ENCODE measurements at regions not wholly inside any gene's neighbourhood (a gene's known extent, or its start where the extent isn't known, plus 50 kb on each side); places are given as distances from the start of the nearest gene placed in this dataset.

GRCh38 chr6:22664968-22665367, 95.6 kb downstream of the HDGFL1 start:
- Histone ChIP-seq H3K36me3 (ENCODE audit: control insufficient read depth in 4 of 4, insufficient read depth in 3 of 4, low read depth in 1 of 4, low read length in 3 of 4) (no peaks in the 10 kb centered on the region), H3K27me3 (ENCODE audit: control insufficient read depth in 4 of 4, insufficient read depth in 4 of 4, low read length in 3 of 4) (no peaks in the 10 kb centered on the region), H3K4me3 (ENCODE audit: low read depth in 1 of 3, low read length in 3 of 3) (no peak overlapping the region), H3K4me1 (ENCODE audit: control insufficient read depth in 4 of 4, insufficient read depth in 4 of 4, low read length in 3 of 4) (no peaks in the 10 kb centered on the region), H3K27ac (ENCODE audit: low read depth in 1 of 2, low read length in 2 of 2) (no peak overlapping the region), H3K9ac (ENCODE audit: low read depth in 1 of 2, low read length in 2 of 2) (no peak overlapping the region), H3K9me3 (ENCODE audit: control insufficient read depth in 4 of 4, low read length in 3 of 4) (no peaks in the 10 kb centered on the region)
- 63% methylated on average over 2 of the region's 2 CpGs for WGBS
- no peak for DNase-seq (ENCODE audit: low spot score)
- no peak for TF ChIP-seq JUND (IDR thresholded peaks at IDR 0.05)
- no peak for TF ChIP-seq REST (IDR thresholded peaks at IDR 0.05)
- no peak for TF ChIP-seq FOXA2 (IDR thresholded peaks at IDR 0.05)
- TF ChIP-seq HNF4A (conservative IDR thresholded peaks at IDR 0.05): no peak
- TF ChIP-seq GABPA (IDR thresholded peaks at IDR 0.05 in 1 of 2, conservative IDR thresholded peaks at IDR 0.05 in 1 of 2): no peak
- no peak for TF ChIP-seq RAD21 (IDR thresholded peaks at IDR 0.05)
- no peak for TF ChIP-seq NR2F2 (IDR thresholded peaks at IDR 0.05)
- no peak for TF ChIP-seq ATF3 (IDR thresholded peaks at IDR 0.05)
- TF ChIP-seq FOXA1 (IDR thresholded peaks at IDR 0.05): no peak
- TF ChIP-seq EGR1 (IDR thresholded peaks at IDR 0.05; ENCODE audit: low read depth in 2 of 2): no peak
- TF ChIP-seq MAX (IDR thresholded peaks at IDR 0.05): no peak
- TF ChIP-seq SP1 (IDR thresholded peaks at IDR 0.05): no peak
- TF ChIP-seq CTCF (IDR thresholded peaks at IDR 0.05; ENCODE audit: low read depth, low read length, missing input control): no peak

- DNase-seq (ENCODE audit: low spot score): no peak
- Histone ChIP-seq H3K4me1 (ENCODE audit: control insufficient read depth in 4 of 4, insufficient read depth in 4 of 4, low read length in 3 of 4) (no peaks in the 10 kb centered on the region), H3K9ac (ENCODE audit: low read depth in 1 of 2, low read length in 2 of 2) (no peak overlapping the region), H3K9me3 (ENCODE audit: control insufficient read depth in 4 of 4, low read length in 3 of 4) (no peaks in the 10 kb centered on the region), H3K4me3 (ENCODE audit: low read depth in 1 of 3, low read length in 3 of 3) (no peak overlapping the region), H3K27ac (ENCODE audit: low read depth in 1 of 2, low read length in 2 of 2) (no peak overlapping the region), H3K36me3 (ENCODE audit: control insufficient read depth in 4 of 4, insufficient read depth in 3 of 4, low read depth in 1 of 4, low read length in 3 of 4) (no peaks in the 10 kb centered on the region), H3K27me3 (ENCODE audit: control insufficient read depth in 4 of 4, insufficient read depth in 4 of 4, low read length in 3 of 4) (no peaks in the 10 kb centered on the region)
- WGBS: 86% methylated on average over 1 of the region's 1 CpG
- TF ChIP-seq RAD21 (IDR thresholded peaks at IDR 0.05) (no peak), JUND (IDR thresholded peaks at IDR 0.05) (no peak), RXRA (IDR thresholded peaks at IDR 0.05) (no peak)
Measured at GRCh38 chr6:22666021-22666420, 96.7 kb downstream of the HDGFL1 start.

GRCh38 chr6:22666586-22666985, 97.2 kb downstream of the HDGFL1 start:
- DNase-seq (ENCODE audit: low spot score): no peak
- Histone ChIP-seq H3K4me3 (ENCODE audit: low read depth in 1 of 3, low read length in 3 of 3) (no peak overlapping the region), H3K27me3 (ENCODE audit: control insufficient read depth in 4 of 4, insufficient read depth in 4 of 4, low read length in 3 of 4) (no peaks in the 10 kb centered on the region), H3K27ac (ENCODE audit: low read depth in 1 of 2, low read length in 2 of 2) (no peak overlapping the region), H3K4me1 (ENCODE audit: control insufficient read depth in 4 of 4, insufficient read depth in 4 of 4, low read length in 3 of 4) (no peaks in the 10 kb centered on the region), H3K9ac (ENCODE audit: low read depth in 1 of 2, low read length in 2 of 2) (no peak overlapping the region), H3K9me3 (ENCODE audit: control insufficient read depth in 4 of 4, low read length in 3 of 4) (no peaks in the 10 kb centered on the region), H3K36me3 (ENCODE audit: control insufficient read depth in 4 of 4, insufficient read depth in 3 of 4, low read depth in 1 of 4, low read length in 3 of 4) (no peaks in the 10 kb centered on the region)
- WGBS: 70% methylated on average over 2 of the region's 2 CpGs
- TF ChIP-seq RXRA (IDR thresholded peaks at IDR 0.05) (no peak), TAF1 (conservative IDR thresholded peaks at IDR 0.05) (no peak), GABPA (IDR thresholded peaks at IDR 0.05 in 1 of 2, conservative IDR thresholded peaks at IDR 0.05 in 1 of 2) (no peak), YY1 (IDR thresholded peaks at IDR 0.05) (no peak), FOXA2 (IDR thresholded peaks at IDR 0.05) (no peak), CTCF (IDR thresholded peaks at IDR 0.05; ENCODE audit: low read depth, low read length, missing input control) (no peak), MAX (IDR thresholded peaks at IDR 0.05) (no peak), SP1 (IDR thresholded peaks at IDR 0.05) (no peak), ATF3 (IDR thresholded peaks at IDR 0.05) (no peak), HNF4A (conservative IDR thresholded peaks at IDR 0.05) (no peak), EGR1 (IDR thresholded peaks at IDR 0.05; ENCODE audit: low read depth in 2 of 2) (no peak), NR2F2 (IDR thresholded peaks at IDR 0.05) (no peak)
